WERI-Rb-1 (cell line): ENCODE measurements at regions not wholly inside any gene's neighbourhood (a gene's known extent, or its start where the extent isn't known, plus 50 kb on each side); places are given as distances from the start of the nearest gene placed in this dataset.
"Not testable (repeated sequence)": the region's sequence is repeated elsewhere in the genome, so short reads cannot be mapped to it uniquely, and the experiment has no call there.

Source experiments
- DNase-seq: peaks from one replicate; pipeline ENCODE4 v3.0.0-alpha.2; 2020
- H3K27ac ChIP-seq: fragments of 250-450 bp; sonication (Bioruptor Pico); 2 replicates; pipeline ENCODE4 v1.5.1; 2020; ENCODE audit warnings: mild to moderate bottlenecking, moderate library complexity
- H3K27me3 ChIP-seq: fragments of 250-450 bp; sonication (Bioruptor Pico); 2 replicates; pipeline ENCODE4 v1.5.1; 2021; ENCODE audit warnings: mild to moderate bottlenecking, low read depth, moderate library complexity; ENCODE audit not compliant: insufficient read depth, severe bottlenecking
- H3K36me3 ChIP-seq: fragments of 250-450 bp; sonication (Bioruptor Pico); 2 replicates; pipeline ENCODE4 v1.5.1; 2020; ENCODE audit warnings: mild to moderate bottlenecking, moderate library complexity
- H3K4me3 ChIP-seq: 2 replicates; pipeline ENCODE4 v1.5.1; 2011; ENCODE audit warnings: low read depth, mild to moderate bottlenecking, control low read depth, low read length
- H3K9me3 ChIP-seq: fragments of 250-450 bp; sonication (Bioruptor Pico); 2 replicates; pipeline ENCODE4 v1.5.1; 2021; ENCODE audit warnings: mild to moderate bottlenecking, moderate library complexity; ENCODE audit not compliant: severe bottlenecking
- CTCF ChIP-seq: IDR thresholded peaks from 2 replicates; pipeline ENCODE4 v1.5.1; 2011; ENCODE audit warnings: low read depth, mild to moderate bottlenecking, control low read depth, inconsistent platforms, low read length

- no peak overlapping the region for H3K4me3 ChIP-seq
- TF ChIP-seq CTCF, result no peak
- DNase-seq, result no peak
- H3K9me3 ChIP-seq, result no peaks in the 10 kb centered on the region
- no peak overlapping the region for H3K27ac ChIP-seq
- peaks cover 2% of the 10 kb centered on the region for H3K27me3 ChIP-seq
- no peaks in the 10 kb centered on the region for H3K36me3 ChIP-seq
Observed at GRCh38 chr6:137552809-137553208, 58.6 kb upstream of the OLIG3 start.

DNA sequence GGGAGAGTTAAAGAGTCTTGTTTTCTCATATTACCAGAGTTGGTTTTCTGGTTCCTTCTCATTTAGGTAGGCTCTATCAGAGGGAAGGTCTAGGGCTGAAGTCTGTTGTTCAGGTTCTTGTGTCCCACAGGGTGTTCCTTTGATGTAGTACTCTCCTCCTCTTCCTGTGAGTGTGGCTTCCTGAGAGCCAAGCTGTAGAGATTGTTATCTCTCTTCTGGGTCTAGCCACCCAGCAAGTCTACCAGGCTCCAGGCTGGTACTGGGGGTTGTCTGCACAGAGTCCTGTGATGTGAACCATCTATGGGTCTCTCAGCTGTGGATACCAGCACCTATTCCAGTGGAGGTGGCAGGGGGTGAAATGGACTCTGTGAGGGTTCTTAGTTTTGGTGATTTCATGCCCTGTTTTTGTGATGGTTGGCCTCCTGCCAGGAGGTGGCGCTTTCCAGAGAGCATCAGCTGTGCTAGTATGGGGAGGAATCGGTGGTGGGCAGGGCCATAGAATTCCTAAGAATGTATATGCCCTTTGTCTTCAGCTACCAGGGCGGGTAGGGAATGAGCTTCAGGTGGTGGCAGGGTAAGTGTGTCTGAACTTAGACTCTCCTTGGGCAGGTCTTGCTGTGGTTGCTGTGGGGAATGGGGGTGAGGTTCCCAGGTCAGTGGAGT, 65.5 kb upstream of the OLIG3 start:
- not testable (repeated sequence) for H3K27ac ChIP-seq, H3K4me3 ChIP-seq, H3K27me3 ChIP-seq, H3K9me3 ChIP-seq, H3K36me3 ChIP-seq
- peak; percentile 9 for DNase-seq

DNA sequence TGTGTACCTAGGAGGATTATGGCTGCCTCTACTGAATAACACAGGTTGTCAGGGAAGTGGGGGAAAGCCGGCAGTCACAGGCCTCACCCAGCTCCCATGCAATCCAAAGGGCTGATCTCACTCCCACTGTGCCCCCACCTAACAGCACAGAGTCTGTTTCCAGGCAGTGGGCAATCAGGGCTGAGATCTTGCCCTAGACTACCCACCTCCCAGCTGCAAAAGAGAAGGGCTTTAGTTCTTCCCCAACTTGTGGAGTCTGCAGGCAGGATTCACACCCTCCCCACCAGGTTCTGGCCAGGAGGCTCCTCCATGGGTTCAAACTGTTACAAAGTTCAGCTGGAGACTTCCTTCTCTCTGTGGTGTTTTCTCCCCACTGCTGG, 66.0 kb upstream of the OLIG3 start:
- TF ChIP-seq CTCF, result no peak
- no peak overlapping the region for H3K27ac ChIP-seq
- no peaks in the 10 kb centered on the region for H3K27me3 ChIP-seq
- no peak for DNase-seq
- no peak overlapping the region for H3K4me3 ChIP-seq
- no peaks in the 10 kb centered on the region for H3K36me3 ChIP-seq
- H3K9me3 ChIP-seq, result no peaks in the 10 kb centered on the region

- H3K27ac ChIP-seq, result no peak overlapping the region
- no peaks in the 10 kb centered on the region for H3K36me3 ChIP-seq
- no peak for DNase-seq
- H3K4me3 ChIP-seq, result no peak overlapping the region
- no peaks in the 10 kb centered on the region for H3K9me3 ChIP-seq
- no peaks in the 10 kb centered on the region for H3K27me3 ChIP-seq
- no peak for TF ChIP-seq CTCF
Observed at GRCh38 chr6:137568067-137568466, 73.9 kb upstream of the OLIG3 start.

GRCh38 chr6:137570393-137570792, 76.2 kb upstream of the OLIG3 start:
- no peaks in the 10 kb centered on the region for H3K9me3 ChIP-seq
- DNase-seq, result no peak
- no peak for TF ChIP-seq CTCF
- no peaks in the 10 kb centered on the region for H3K36me3 ChIP-seq
- no peak overlapping the region for H3K27ac ChIP-seq
- H3K4me3 ChIP-seq, result no peak overlapping the region
- no peaks in the 10 kb centered on the region for H3K27me3 ChIP-seq

DNA sequence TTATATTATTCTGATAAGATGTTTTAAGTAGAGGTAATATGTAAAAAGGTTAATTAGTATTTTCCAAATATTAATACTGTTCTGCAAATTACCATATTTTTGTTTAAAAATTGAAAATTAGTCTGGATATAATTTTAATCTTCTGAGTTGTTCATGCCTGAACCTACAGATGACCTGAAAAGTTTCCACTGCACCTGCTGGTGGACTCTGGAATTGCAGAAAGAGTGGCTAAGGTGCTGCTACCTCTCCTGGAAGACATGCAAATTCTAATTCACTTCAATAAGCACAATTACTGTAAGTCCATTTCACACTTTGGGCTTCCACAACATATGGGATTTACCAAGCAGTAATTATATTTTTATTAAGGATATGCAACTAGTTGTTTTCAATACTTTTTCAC, 77.7 kb upstream of the OLIG3 start:
- Histone ChIP-seq H3K27ac (no peak overlapping the region), H3K9me3 (no peaks in the 10 kb centered on the region), H3K4me3 (no peak overlapping the region), H3K27me3 (no peaks in the 10 kb centered on the region), H3K36me3 (no peaks in the 10 kb centered on the region)
- peak; percentile 47 for DNase-seq
- TF ChIP-seq CTCF, result peak; percentile 53
